Stimulated activated CD8-positive, alpha-beta memory T cell treated with anti-CD3 and anti-CD28 coated beads, Interleukin-15, amount 100 ng/mL, for 1 hour (primary cell): ENCODE measurements at regions not wholly inside any gene's neighbourhood (a gene's known extent, or its start where the extent isn't known, plus 50 kb on each side); places are given as distances from the start of the nearest gene placed in this dataset.
"Not testable (repeated sequence)": the region's sequence is repeated elsewhere in the genome, so short reads cannot be mapped to it uniquely, and the experiment has no call there.

Source experiments
- DNase-seq: peaks from one replicate; pipeline ENCODE4 v3.0.0-alpha.2; 2020; ENCODE audit warnings: low read depth

- no peak for DNase-seq
These were observed 144.5 kb upstream of the SLC38A2 start for GRCh38 chr12:46516933-46517578.

- DNase-seq: no peak
These were observed 143.8 kb upstream of the SLC38A2 start for GRCh38 chr12:46516238-46516932.

GRCh38 chr12:46515829-46516228 lies 143.3 kb upstream of the SLC38A2 start:
- no peak for DNase-seq

- no peak for DNase-seq
These were observed 142.3 kb upstream of the SLC38A2 start for GRCh38 chr12:46514886-46515285.

- not testable (repeated sequence) for DNase-seq
These were observed 137.7 kb upstream of the SLC38A2 start for GRCh38 chr12:46510257-46510656.

- no peak for DNase-seq
These were observed 136.6 kb upstream of the SLC38A2 start for GRCh38 chr12:46509135-46509534.

- no peak for DNase-seq
These were observed 136.1 kb upstream of the SLC38A2 start for GRCh38 chr12:46508651-46509050.

GRCh38 chr12:46507766-46508165 lies 135.2 kb upstream of the SLC38A2 start:
- DNase-seq: no peak

GRCh38 chr12:46506961-46507360 lies 134.4 kb upstream of the SLC38A2 start:
- no peak for DNase-seq

- DNase-seq: no peak
These were observed 133.6 kb upstream of the SLC38A2 start for GRCh38 chr12:46506198-46506597.

- DNase-seq: no peak
These were observed 131.9 kb upstream of the SLC38A2 start for GRCh38 chr12:46504494-46504893.

GRCh38 chr12:46503637-46504175 lies 131.1 kb upstream of the SLC38A2 start:
- no peak for DNase-seq

GRCh38 chr12:46500673-46501072 lies 128.1 kb upstream of the SLC38A2 start:
- no peak for DNase-seq

GRCh38 chr12:46499901-46500300 lies 127.3 kb upstream of the SLC38A2 start:
- DNase-seq: no peak

- no peak for DNase-seq
These were observed 126.7 kb upstream of the SLC38A2 start for GRCh38 chr12:46499226-46499625.

- no peak for DNase-seq
These were observed 125.2 kb upstream of the SLC38A2 start for GRCh38 chr12:46497739-46498138.

GRCh38 chr12:46494424-46494823 lies 121.9 kb upstream of the SLC38A2 start:
- no peak for DNase-seq

GRCh38 chr12:46493834-46494181 lies 121.2 kb upstream of the SLC38A2 start:
- DNase-seq: no peak

GRCh38 chr12:46493150-46493833 lies 120.7 kb upstream of the SLC38A2 start:
- no peak for DNase-seq

- DNase-seq: no peak
These were observed 120.0 kb upstream of the SLC38A2 start for GRCh38 chr12:46492471-46493085.

GRCh38 chr12:46491548-46491947 lies 119.0 kb upstream of the SLC38A2 start:
- no peak for DNase-seq

- no peak for DNase-seq
These were observed 118.1 kb upstream of the SLC38A2 start for GRCh38 chr12:46490635-46491034.

- no peak for DNase-seq
These were observed 117.4 kb upstream of the SLC38A2 start for GRCh38 chr12:46489951-46490388.
